ENCODE measurements at regions not wholly inside any gene's neighbourhood (a gene's known extent, or its start where the extent isn't known, plus 50 kb on each side); places are given as distances from the start of the nearest gene placed in this dataset.

- no peak overlapping the region for H3K4me2 ChIP-seq (ENCODE audit: control insufficient read depth, insufficient read depth)
- TF ChIP-seq SUPT20H (IDR thresholded peaks at IDR 0.05; ENCODE audit: borderline replicate concordance, control insufficient read depth, low read depth, low read length) (no peak), EP300 (IDR thresholded peaks at IDR 0.05; ENCODE audit: borderline replicate concordance in 1 of 2, control insufficient read depth in 1 of 2, low read depth in 2 of 2, low read length in 2 of 2) (no peak), RB1 (IDR thresholded peaks at IDR 0.05; ENCODE audit: borderline replicate concordance) (no peak), ESRRA (IDR thresholded peaks at IDR 0.05; ENCODE audit: low read length) (no peak), MEF2B (IDR thresholded peaks at IDR 0.05; ENCODE audit: partially characterized antibody, poor library complexity, severe bottlenecking) (no peak), NBN (IDR thresholded peaks at IDR 0.05) (no peak), GATAD2B (conservative IDR thresholded peaks at IDR 0.05; ENCODE audit: low read depth) (no peak), HDGF (IDR thresholded peaks at IDR 0.05) (no peak), TAF1 (IDR thresholded peaks at IDR 0.05; ENCODE audit: borderline replicate concordance, low read depth, low read length) (no peak), CHD2 (IDR thresholded peaks at IDR 0.05; ENCODE audit: borderline replicate concordance, low read depth, low read length) (no peak), IKZF2 (IDR thresholded peaks at IDR 0.05) (no peak), RFX5 (IDR thresholded peaks at IDR 0.05; ENCODE audit: low read depth, low read length) (no peak), BHLHE40 (IDR thresholded peaks at IDR 0.05; ENCODE audit: borderline replicate concordance in 1 of 2, low read depth in 2 of 2, low read length in 1 of 2) (no peak), IKZF1 (conservative IDR thresholded peaks at IDR 0.05) (no peak), ZNF384 (IDR thresholded peaks at IDR 0.05; ENCODE audit: borderline replicate concordance, low read depth, low read length) (no peak), SMAD1 (IDR thresholded peaks at IDR 0.05; ENCODE audit: low read depth, partially characterized antibody) (no peak), ETV6 (conservative IDR thresholded peaks at IDR 0.05 in 1 of 2, IDR thresholded peaks at IDR 0.05 in 1 of 2; ENCODE audit: borderline replicate concordance in 1 of 2, low read depth in 1 of 2) (no peak), ZSCAN29 (IDR thresholded peaks at IDR 0.05) (no peak), RBBP5 (conservative IDR thresholded peaks at IDR 0.05) (no peak)
- no peaks in the 10 kb centered on the region for H3K36me3 ChIP-seq (ENCODE audit: control insufficient read depth in 2 of 2, insufficient read depth in 2 of 2, low read length in 1 of 2)
- WGBS (ENCODE audit: insufficient coverage, insufficient replicate concordance, low lambda C conversion rate, missing lambda C conversion rate) = 85% methylated on average over 2 of the region's 2 CpGs
- H3K27me3 ChIP-seq (replicated peaks in 1 of 2; ENCODE audit: control insufficient read depth in 2 of 2, insufficient read depth in 2 of 2, low read length in 1 of 2) = no peaks in the 10 kb centered on the region
- POLR2A ChIA-PET = no interaction called here
- ATAC-seq = no peak
- in situ Hi-C loops (cut with MboI) = no loop called here
- H3K9me3 ChIP-seq (replicated peaks; ENCODE audit: control insufficient read depth, insufficient read depth, low read length) = no peaks in the 10 kb centered on the region
- no peaks in the 10 kb centered on the region for H3K79me2 ChIP-seq (ENCODE audit: control insufficient read depth, insufficient read depth, low read length)
- SMC1A ChIA-PET (ENCODE audit: uncharacterized antibody, unreplicated experiment) = no interaction called here
- CTCF ChIA-PET = no interaction called here
- intact Hi-C loops (cut with micrococcal nuclease; ENCODE audit: unreplicated experiment) = no loop called here
- DNase-seq (ENCODE audit: low read depth, low spot score) = no peak
- no peak overlapping the region for H3K9ac ChIP-seq (ENCODE audit: control insufficient read depth, insufficient read depth, low read length)
- H3K27ac ChIP-seq (ENCODE audit: control insufficient read depth, insufficient read depth) = no peak overlapping the region
- H2AFZ ChIP-seq (ENCODE audit: control insufficient read depth, low read depth, low read length) = no peak overlapping the region
- no peaks in the 10 kb centered on the region for H4K20me1 ChIP-seq (ENCODE audit: control insufficient read depth, insufficient read depth)
- RAD21 ChIA-PET (ENCODE audit: unreplicated experiment) = no interaction called here
- no peaks in the 10 kb centered on the region for H3K4me1 ChIP-seq (ENCODE audit: control insufficient read depth, insufficient read depth, low read length)
- BruUV-seq (replicated peaks) = no TSS peak
- no peak for FAIRE-seq
- no peak overlapping the region for H3K4me3 ChIP-seq
Measured at GRCh38 chr20:17026346-17026745, 200.5 kb upstream of the PCSK2 start.
